HT-29 (cell line): ENCODE measurements at regions not wholly inside any gene's neighbourhood (a gene's known extent, or its start where the extent isn't known, plus 50 kb on each side); places are given as distances from the start of the nearest gene placed in this dataset.
A peak's percentile ranks its signal among the peaks of the same experiment; 100 is the strongest.
"Not testable (repeated sequence)": the region's sequence is repeated elsewhere in the genome, so short reads cannot be mapped to it uniquely, and the experiment has no call there.

Experiments
- DNase-seq: peaks from one replicate; pipeline ENCODE4 v3.0.0-alpha.2; 2015; ENCODE audit warnings: low spot score

- no peak for DNase-seq
Measured at GRCh38 chrX:45823536-45823935, 622.9 kb upstream of the DIPK2B start.

- no peak for DNase-seq
Measured at GRCh38 chrX:45822124-45822523, 621.4 kb upstream of the DIPK2B start.

- DNase-seq: no peak
Measured at GRCh38 chrX:45818913-45819312, 618.2 kb upstream of the DIPK2B start.

- DNase-seq: no peak
Measured at GRCh38 chrX:45815441-45815840, 614.8 kb upstream of the DIPK2B start.

GRCh38 chrX:45811326-45811725, 610.6 kb upstream of the DIPK2B start:
- no peak for DNase-seq

GRCh38 chrX:45807572-45808425, 607.1 kb upstream of the DIPK2B start:
- DNase-seq: no peak

- no peak for DNase-seq
Measured at GRCh38 chrX:45806410-45807121, 605.9 kb upstream of the DIPK2B start.

- DNase-seq: no peak
Measured at GRCh38 chrX:45804276-45804675, 603.6 kb upstream of the DIPK2B start.

- no peak for DNase-seq
Measured at GRCh38 chrX:45803383-45803921, 602.8 kb upstream of the DIPK2B start.

GRCh38 chrX:45801554-45801953, 600.9 kb upstream of the DIPK2B start:
- peak; percentile 54 for DNase-seq

GRCh38 chrX:45800746-45801453, 600.2 kb upstream of the DIPK2B start:
- DNase-seq: not testable (repeated sequence)

GRCh38 chrX:45799576-45799975, 598.9 kb upstream of the DIPK2B start:
- DNase-seq: no peak

- no peak for DNase-seq
Measured at GRCh38 chrX:45795546-45795945, 594.9 kb upstream of the DIPK2B start.

GRCh38 chrX:45794995-45795337, 594.3 kb upstream of the DIPK2B start:
- no peak for DNase-seq

GRCh38 chrX:45794323-45794994, 593.8 kb upstream of the DIPK2B start:
- DNase-seq: no peak

GRCh38 chrX:45788941-45789348, 588.3 kb upstream of the DIPK2B start:
- peak; percentile 70 for DNase-seq

GRCh38 chrX:45788315-45788714, 587.6 kb upstream of the DIPK2B start:
- DNase-seq: no peak

GRCh38 chrX:45784590-45784989, 583.9 kb upstream of the DIPK2B start:
- DNase-seq: no peak

- DNase-seq: no peak
Measured at GRCh38 chrX:45783002-45783401, 582.3 kb upstream of the DIPK2B start.

- DNase-seq: peak; percentile 37
Measured at GRCh38 chrX:45781901-45782553, 581.4 kb upstream of the DIPK2B start.

- no peak for DNase-seq
Measured at GRCh38 chrX:45778616-45779015, 577.9 kb upstream of the DIPK2B start.
